ENCODE measurements at regions not wholly inside any gene's neighbourhood (a gene's known extent, or its start where the extent isn't known, plus 50 kb on each side); places are given as distances from the start of the nearest gene placed in this dataset.

DNA sequence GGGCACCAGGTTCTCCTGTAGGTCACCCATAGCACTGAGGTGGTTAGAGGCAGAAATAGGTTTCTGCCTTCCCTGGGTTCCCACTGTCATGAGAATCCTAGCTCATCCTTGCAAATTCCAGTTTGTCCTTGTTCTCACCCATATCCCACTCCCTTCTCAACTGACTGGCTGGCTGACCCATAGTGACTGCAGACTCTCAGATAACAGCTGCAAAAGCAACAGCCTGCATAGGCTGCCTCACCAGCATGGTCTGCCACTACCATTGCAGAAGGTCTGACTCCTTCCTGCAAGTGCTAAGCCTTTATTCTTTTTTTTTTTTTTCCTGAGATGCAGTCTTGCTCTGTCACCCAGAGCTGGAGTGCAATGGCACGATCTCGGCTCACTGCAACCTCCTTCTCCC, 194.0 kb downstream of the SEMA6A start:
- TF ChIP-seq EZH2 (IDR thresholded peaks at IDR 0.05; ENCODE audit: low read length, missing control alignments) (no peak), CTCF (conservative IDR thresholded peaks at IDR 0.05 in 1 of 2, IDR thresholded peaks at IDR 0.05 in 1 of 2; ENCODE audit: low read depth in 1 of 2, low read length in 2 of 2) (no peak)

All from fibroblast of lung (primary cell).